Activated T-cell treated with anti-CD3 and anti-CD28 coated beads, Interleukin-2, amount 50 U/mL, for 72 hours (primary cell): ENCODE measurements at regions not wholly inside any gene's neighbourhood (a gene's known extent, or its start where the extent isn't known, plus 50 kb on each side); places are given as distances from the start of the nearest gene placed in this dataset.

ENCODE experiments used
- ATAC-seq, 2 donors: fragments of 150-1000 bp; cut with Tn5 transposase; replicated peaks in 1 of 2; 2 replicates each; pipeline ENCODE4 v1.10.0; 2021; ENCODE audit warnings: moderate library complexity in 2 of 2, mild to moderate bottlenecking in 1 of 2
- DNase-seq, 2 donors: peaks; one replicate each; pipeline ENCODE4 v3.0.0; 2021 to 2022; ENCODE audit warnings: mixed read lengths in 1 of 2
- H3K27ac Mint-ChIP-seq: one replicate; pipeline ENCODE4 v1.8.0; 2022; ENCODE audit warnings: mild to moderate bottlenecking, moderate library complexity, mixed read lengths
- H3K27me3 Mint-ChIP-seq: one replicate; pipeline ENCODE4 v1.8.0; 2022; ENCODE audit warnings: low read depth, mixed read lengths
- H3K36me3 Mint-ChIP-seq, 2 donors: one replicate each; pipeline ENCODE4 v1.8.0; 2022; ENCODE audit warnings: mixed read lengths in 2 of 2, mild to moderate bottlenecking in 1 of 2; ENCODE audit not compliant: insufficient read depth in 2 of 2
- H3K4me1 Mint-ChIP-seq: one replicate; pipeline ENCODE4 v1.8.0; 2022; ENCODE audit warnings: low read depth, mixed read lengths
- H3K4me3 Mint-ChIP-seq, 2 donors: one replicate each; pipeline ENCODE4 v1.8.0; 2022; ENCODE audit warnings: mild to moderate bottlenecking in 2 of 2, mixed read lengths in 2 of 2, moderate library complexity in 2 of 2
- H3K9me3 Mint-ChIP-seq, 2 donors: one replicate each; pipeline ENCODE4 v1.8.0; 2022; ENCODE audit warnings: mixed read lengths in 2 of 2

DNA sequence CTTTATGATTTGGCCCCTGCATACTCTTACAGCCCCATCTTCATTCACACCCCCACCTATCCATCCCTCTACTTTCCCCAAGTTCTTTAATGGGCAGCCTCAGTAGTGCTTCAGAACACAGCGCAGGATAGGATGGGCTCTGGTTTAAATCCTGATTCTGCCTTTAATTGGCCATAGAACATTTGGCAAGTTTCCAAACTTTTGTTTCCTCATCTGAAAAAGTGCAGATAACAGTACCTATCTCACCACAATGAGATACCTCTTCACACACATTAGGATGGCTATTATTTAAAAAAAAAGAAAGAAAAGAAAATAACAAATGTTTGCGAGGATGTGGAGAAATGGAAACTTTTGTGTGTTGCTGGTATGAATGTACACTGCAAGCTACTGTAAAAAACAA, 142.5 kb upstream of the VANGL1 start:
- Mint-ChIP-seq H3K27ac (no peak overlapping the region), H3K4me3 (no peak overlapping the region), H3K9me3 (no peaks in the 10 kb centered on the region), H3K27me3 (no peaks in the 10 kb centered on the region), H3K36me3 (no peaks in the 10 kb centered on the region), H3K4me1 (no peaks in the 10 kb centered on the region)
- no peak for DNase-seq
- ATAC-seq: no peak

DNA sequence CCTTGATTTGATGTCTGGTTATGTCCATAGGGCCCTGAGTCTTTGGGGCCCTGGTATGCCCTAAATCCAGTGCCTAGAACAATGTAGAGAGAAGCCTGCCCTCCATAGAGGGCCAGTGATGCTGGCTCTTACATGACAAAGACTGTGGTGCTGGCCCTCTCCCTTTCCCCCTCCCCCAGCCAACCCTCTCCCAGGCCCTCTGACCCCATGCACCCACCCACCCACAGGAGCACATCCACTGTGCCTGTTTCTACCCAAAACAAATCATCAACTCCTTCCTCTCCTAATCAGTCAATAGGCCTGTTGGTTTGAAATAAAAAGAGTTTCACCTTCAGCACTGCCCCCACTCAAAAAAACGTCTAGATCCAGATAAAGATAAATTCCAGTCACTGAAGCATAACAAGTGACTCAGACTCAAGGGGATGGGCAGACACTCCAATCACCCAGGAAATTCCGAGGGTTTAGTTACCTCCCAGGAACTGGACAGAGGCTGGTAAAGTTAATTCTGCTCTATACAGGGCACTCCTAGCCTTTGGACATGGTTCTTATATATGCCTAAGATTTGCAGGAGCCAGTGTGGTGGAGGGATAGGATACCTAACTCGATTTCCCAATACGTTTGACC, 144.8 kb upstream of the VANGL1 start:
- no peak for DNase-seq
- Mint-ChIP-seq H3K36me3 (no peaks in the 10 kb centered on the region), H3K4me1 (no peaks in the 10 kb centered on the region), H3K9me3 (no peaks in the 10 kb centered on the region), H3K27ac (no peak overlapping the region), H3K27me3 (no peaks in the 10 kb centered on the region), H3K4me3 (no peak overlapping the region)
- no peak for ATAC-seq

- no peaks in the 10 kb centered on the region for H3K27me3 Mint-ChIP-seq
- no peaks in the 10 kb centered on the region for H3K36me3 Mint-ChIP-seq
- no peaks in the 10 kb centered on the region for H3K4me1 Mint-ChIP-seq
- H3K27ac Mint-ChIP-seq: no peak overlapping the region
- H3K9me3 Mint-ChIP-seq: no peaks in the 10 kb centered on the region
- no peak for DNase-seq
- no peak for ATAC-seq
- no peak overlapping the region for H3K4me3 Mint-ChIP-seq
Measured at GRCh38 chr1:115495625-115496024, 146.1 kb upstream of the VANGL1 start.

- Mint-ChIP-seq H3K9me3 (no peaks in the 10 kb centered on the region), H3K36me3 (no peaks in the 10 kb centered on the region), H3K4me3 (no peak overlapping the region), H3K27ac (no peak overlapping the region), H3K4me1 (no peaks in the 10 kb centered on the region), H3K27me3 (no peaks in the 10 kb centered on the region)
- DNase-seq: no peak
- no peak for ATAC-seq
Measured at GRCh38 chr1:115495111-115495510, 146.7 kb upstream of the VANGL1 start.

DNA sequence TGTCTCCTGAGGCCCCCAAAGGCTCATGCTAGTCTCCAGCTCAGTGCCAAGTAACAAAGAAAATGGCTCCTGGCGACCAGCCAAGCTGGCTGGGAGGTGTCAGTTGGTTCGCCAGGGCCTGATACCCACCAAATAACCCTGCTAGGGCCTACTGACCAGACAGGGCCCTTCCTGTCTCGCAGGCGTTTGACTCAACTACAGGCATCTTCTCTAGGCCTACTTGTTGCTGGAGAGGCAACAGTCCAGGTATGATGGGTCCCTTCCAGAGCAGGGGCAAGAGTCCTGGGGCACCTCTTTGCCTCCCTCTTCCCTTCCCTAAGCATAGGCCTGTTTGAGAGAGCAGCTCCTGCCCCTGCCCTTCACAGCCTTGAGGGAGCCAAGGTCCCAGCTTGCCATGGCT, 147.9 kb upstream of the VANGL1 start:
- no peaks in the 10 kb centered on the region for H3K36me3 Mint-ChIP-seq
- no peaks in the 10 kb centered on the region for H3K4me1 Mint-ChIP-seq
- H3K9me3 Mint-ChIP-seq: no peaks in the 10 kb centered on the region
- DNase-seq (no peak), ATAC-seq (no peak)
- H3K27ac Mint-ChIP-seq: no peak overlapping the region
- H3K27me3 Mint-ChIP-seq: no peaks in the 10 kb centered on the region
- H3K4me3 Mint-ChIP-seq: no peak overlapping the region

DNA sequence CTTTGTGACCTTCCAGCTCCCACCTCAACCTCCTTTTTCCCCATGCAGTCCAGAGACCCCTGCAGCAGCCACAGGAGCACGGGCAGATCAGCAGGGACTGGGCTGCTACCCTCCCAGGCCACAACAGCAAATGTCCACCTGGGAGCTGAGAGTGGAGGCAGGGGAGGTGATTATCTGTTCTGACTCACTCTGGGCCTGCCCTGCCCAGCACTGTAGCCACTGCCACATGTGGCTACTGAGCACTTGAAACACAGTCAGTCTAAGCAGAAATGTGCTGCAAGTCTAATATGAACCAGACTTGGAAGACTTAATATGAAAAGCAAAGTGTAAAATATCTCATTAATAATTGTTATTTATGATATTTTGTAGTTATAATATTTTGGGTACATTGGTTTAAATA, 148.9 kb upstream of the VANGL1 start:
- Mint-ChIP-seq H3K4me1 (no peaks in the 10 kb centered on the region), H3K27me3 (no peaks in the 10 kb centered on the region), H3K4me3 (no peak overlapping the region), H3K27ac (no peak overlapping the region), H3K9me3 (no peaks in the 10 kb centered on the region), H3K36me3 (no peaks in the 10 kb centered on the region)
- ATAC-seq: no peak
- DNase-seq: no peak

DNA sequence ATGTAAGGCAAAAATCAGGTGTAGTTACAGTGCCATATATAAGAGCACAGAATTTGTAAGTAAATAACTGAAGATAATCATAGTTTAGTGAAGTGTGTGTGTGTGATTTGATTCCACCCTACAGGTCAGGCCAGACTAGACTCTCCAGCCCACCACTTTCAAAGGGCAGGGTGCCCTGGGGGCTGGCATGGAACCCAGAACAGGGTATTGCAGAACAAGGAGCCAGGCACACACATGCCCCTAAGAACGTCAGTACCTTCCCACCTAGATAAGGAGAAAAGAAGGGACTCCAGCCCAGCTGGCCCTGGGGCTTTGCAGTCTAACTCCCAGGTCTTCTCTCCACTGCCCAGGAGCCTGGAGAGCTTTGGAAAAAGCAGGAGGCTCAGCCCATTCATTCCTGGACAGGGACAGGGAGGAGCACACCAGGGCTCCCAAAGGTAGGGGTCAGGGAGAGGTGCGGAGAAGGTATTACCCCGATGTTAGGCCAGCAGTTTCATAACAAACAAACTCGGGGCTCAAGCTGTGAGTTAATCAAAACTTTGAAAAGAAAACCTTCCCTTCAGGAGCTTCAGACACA, 149.7 kb upstream of the VANGL1 start:
- DNase-seq: no peak
- no peaks in the 10 kb centered on the region for H3K36me3 Mint-ChIP-seq
- ATAC-seq: no peak
- no peaks in the 10 kb centered on the region for H3K4me1 Mint-ChIP-seq
- H3K27me3 Mint-ChIP-seq: no peaks in the 10 kb centered on the region
- no peak overlapping the region for H3K27ac Mint-ChIP-seq
- no peak overlapping the region for H3K4me3 Mint-ChIP-seq
- no peaks in the 10 kb centered on the region for H3K9me3 Mint-ChIP-seq

DNA sequence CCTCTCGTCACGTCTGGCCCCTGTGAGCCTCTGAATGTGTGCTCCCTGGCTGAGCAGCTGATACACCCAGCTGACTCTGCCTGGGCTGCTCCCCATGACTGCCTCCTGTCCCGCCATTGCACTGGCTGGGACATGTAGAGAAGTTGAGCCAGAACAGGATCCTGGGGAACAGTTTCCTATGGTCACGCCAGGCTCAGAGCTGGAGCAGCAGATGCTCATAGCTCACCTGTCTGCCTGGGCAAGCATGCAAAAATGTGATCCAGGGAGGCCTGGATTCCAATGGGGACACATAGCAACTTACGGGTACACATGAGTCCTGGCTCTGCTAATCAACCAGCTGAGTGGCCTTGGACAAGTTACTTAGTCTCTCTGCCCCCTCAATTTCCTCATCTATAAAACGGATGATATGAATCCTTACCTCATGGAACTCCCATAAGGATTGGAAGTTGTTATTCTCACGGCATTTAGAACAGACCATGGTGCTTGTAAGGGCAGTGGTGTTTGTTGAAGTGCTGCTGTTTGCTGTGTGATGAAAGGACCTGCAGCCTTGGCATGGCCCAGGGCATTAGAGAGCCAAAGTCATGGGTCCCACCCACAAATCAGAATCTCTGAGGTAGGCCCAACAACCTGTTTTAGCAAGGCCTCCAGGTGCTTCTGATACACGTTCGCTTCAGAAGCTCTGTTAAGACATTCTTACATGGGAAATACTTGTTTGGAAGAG, 150.3 kb upstream of the VANGL1 start:
- Mint-ChIP-seq H3K9me3 (no peaks in the 10 kb centered on the region), H3K36me3 (no peaks in the 10 kb centered on the region), H3K4me3 (no peak overlapping the region), H3K4me1 (no peaks in the 10 kb centered on the region), H3K27me3 (no peaks in the 10 kb centered on the region), H3K27ac (no peak overlapping the region)
- DNase-seq: no peak
- no peak for ATAC-seq

- peaks cover 6% of the 10 kb centered on the region for H3K27me3 Mint-ChIP-seq
Measured at GRCh38 chr1:115479055-115479482, 141.0 kb upstream of the NGF start.

GRCh38 chr1:115477071-115477470, 139.0 kb upstream of the NGF start:
- H3K27ac Mint-ChIP-seq: no peak overlapping the region
- H3K9me3 Mint-ChIP-seq: peaks cover 0 to 1% of the 10 kb centered on the region in 2 donors
- DNase-seq (no peak), ATAC-seq (no peak)
- H3K4me1 Mint-ChIP-seq: no peaks in the 10 kb centered on the region
- no peaks in the 10 kb centered on the region for H3K36me3 Mint-ChIP-seq
- no peak overlapping the region for H3K4me3 Mint-ChIP-seq
- peaks cover 17% of the 10 kb centered on the region for H3K27me3 Mint-ChIP-seq

More at GRCh38 chr1:115479055-115479482, 141.0 kb upstream of the NGF start:
- Mint-ChIP-seq H3K4me1 (no peaks in the 10 kb centered on the region), H3K4me3 (no peak overlapping the region), H3K9me3 (peaks cover 0 to 1% of the 10 kb centered on the region in 2 donors), H3K36me3 (no peaks in the 10 kb centered on the region), H3K27ac (no peak overlapping the region)
- DNase-seq (no peak), ATAC-seq (no peak)

DNA sequence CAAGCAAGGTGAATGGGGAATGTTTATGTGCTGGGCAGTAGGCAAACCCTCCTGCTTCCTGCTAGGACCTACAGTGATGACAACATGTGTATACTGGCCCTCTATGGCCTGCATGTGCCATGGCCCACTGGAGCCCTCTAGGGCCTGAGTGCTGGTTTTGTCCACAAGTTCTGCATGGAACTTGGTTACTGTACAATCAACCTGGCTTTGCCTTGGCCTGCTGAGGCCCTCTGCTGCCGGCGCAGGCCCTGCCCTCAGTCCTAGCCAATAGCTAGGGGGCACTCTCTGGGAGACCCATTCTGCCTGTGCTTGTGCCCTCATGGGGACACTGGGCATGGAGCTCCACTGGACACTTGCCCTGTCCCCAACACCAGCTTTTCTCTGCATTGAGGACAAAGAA, 138.6 kb upstream of the NGF start:
- Mint-ChIP-seq H3K27ac (no peak overlapping the region), H3K36me3 (no peaks in the 10 kb centered on the region), H3K4me1 (no peaks in the 10 kb centered on the region), H3K9me3 (peaks cover 0 to 1% of the 10 kb centered on the region in 2 donors), H3K27me3 (peaks cover 17% of the 10 kb centered on the region), H3K4me3 (no peak overlapping the region)
- ATAC-seq (no peak), DNase-seq (no peak)

GRCh38 chr1:115475901-115476300, 137.9 kb upstream of the NGF start:
- Mint-ChIP-seq H3K4me1 (no peaks in the 10 kb centered on the region), H3K27me3 (peaks cover 17% of the 10 kb centered on the region), H3K9me3 (no peaks in the 10 kb centered on the region), H3K4me3 (no peak overlapping the region), H3K36me3 (no peaks in the 10 kb centered on the region), H3K27ac (no peak overlapping the region)
- no peak for ATAC-seq
- DNase-seq: no peak

GRCh38 chr1:115475252-115475651, 137.2 kb upstream of the NGF start:
- H3K27me3 Mint-ChIP-seq: peaks cover 17% of the 10 kb centered on the region
- ATAC-seq (no peak), DNase-seq (no peak)
- H3K4me1 Mint-ChIP-seq: no peaks in the 10 kb centered on the region
- H3K4me3 Mint-ChIP-seq: no peak overlapping the region
- no peaks in the 10 kb centered on the region for H3K36me3 Mint-ChIP-seq
- H3K27ac Mint-ChIP-seq: no peak overlapping the region
- no peaks in the 10 kb centered on the region for H3K9me3 Mint-ChIP-seq
